Germinal center (tissue), 1 donor: ENCODE measurements at regions not wholly inside any gene's neighbourhood (a gene's known extent, or its start where the extent isn't known, plus 50 kb on each side); places are given as distances from the start of the nearest gene placed in this dataset.

Experiments used
- DNase-seq: peaks from one replicate; pipeline ENCODE4 v3.0.0; 2012; ENCODE audit warnings: mixed read lengths, low spot score

GRCh38 chr4:64581422-64581821 lies 172.2 kb upstream of the TECRL start:
- DNase-seq, result no peak

DNA sequence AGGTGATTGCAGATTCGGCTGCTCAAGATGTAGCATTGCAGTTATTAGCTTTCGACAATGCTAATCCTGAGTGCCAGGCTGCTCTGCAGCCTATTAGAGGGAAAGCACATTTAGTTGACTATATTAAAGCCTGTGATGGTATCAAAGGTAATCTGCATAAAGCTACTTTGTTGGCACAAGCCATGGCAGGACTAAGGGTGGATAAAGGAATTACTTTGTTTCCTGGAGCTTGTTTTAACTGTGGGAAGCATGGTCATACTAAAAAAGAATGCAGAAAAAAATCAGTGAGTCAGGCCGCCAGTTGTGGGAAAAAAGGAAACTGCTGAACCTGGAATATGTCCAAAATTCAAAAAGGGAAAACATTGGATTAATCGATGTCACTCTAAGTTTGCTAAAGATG lies 154.9 kb upstream of the TECRL start:
- DNase-seq, result no peak

- DNase-seq, result no peak
Observed at GRCh38 chr4:64559571-64559970, 150.3 kb upstream of the TECRL start.

DNA sequence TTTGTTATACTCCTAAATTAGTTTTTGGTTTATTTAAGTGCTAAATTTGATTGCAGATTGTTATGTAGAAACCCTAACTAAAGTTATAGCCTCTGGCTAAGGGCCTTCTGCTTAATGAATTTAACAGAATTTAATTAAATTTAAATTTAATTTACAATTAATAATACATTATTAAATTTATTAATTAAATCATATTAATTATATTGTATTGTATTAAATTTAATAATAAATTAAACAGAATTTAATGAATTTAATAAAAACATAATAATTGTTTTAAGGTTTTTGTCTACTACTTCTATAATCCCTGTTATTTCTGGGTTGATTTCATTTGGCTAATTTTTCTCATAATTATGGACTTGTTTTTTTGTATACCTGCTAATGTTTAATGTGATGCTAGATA lies 141.9 kb upstream of the TECRL start:
- no peak for DNase-seq

DNA sequence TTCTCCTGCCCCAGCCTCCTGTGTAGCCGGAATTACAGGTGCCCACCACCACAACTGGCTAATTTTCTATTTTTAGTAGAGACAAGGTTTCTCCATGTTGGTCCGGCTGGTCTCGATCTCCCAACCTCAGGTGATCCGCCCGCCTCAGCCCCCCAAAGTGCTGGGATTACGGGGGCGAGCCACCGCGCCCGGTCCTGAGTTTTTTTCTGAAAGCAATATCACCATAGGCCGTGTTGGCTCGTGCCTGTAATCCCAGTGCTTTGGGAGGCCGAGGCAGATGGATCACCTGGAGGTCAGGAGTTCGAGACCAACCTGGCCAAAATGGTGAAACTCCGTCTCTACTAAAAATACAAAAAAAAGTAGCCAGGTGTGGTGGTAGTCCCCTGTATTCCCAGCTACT lies 136.3 kb upstream of the TECRL start:
- DNase-seq, result no peak

DNA sequence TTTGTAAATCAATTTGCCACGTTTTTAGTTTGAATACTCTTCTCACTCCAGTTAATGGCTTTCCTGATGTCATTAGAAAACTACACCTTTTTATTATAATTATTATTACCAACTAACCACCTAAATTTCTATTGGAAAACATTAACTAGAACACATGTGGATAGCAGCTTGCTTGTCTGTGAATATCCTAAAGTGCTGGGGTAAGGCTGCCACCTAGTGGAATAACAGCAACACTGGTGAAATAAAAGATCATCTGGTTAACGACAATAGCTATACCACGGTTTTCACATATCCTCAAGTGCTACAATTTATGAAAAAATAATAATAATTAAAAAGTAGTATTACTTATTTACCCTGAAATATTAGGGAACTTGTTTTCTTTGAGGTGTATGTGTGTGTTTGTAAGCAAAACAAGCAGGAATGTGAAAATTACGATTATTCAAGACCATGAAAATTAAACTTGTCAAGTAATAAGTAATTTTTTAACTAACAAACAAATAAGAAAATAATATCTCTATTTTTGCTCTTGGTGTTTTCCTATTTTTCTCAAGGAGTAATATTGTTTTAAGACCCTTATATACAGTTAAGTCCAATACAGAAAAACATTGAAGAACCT lies 130.1 kb upstream of the TECRL start:
- peak; percentile 20 for DNase-seq

- DNase-seq, result no peak
Observed at GRCh38 chr4:64538219-64538618, 129.0 kb upstream of the TECRL start.

GRCh38 chr4:64533637-64534036 lies 124.4 kb upstream of the TECRL start:
- DNase-seq, result no peak

DNA sequence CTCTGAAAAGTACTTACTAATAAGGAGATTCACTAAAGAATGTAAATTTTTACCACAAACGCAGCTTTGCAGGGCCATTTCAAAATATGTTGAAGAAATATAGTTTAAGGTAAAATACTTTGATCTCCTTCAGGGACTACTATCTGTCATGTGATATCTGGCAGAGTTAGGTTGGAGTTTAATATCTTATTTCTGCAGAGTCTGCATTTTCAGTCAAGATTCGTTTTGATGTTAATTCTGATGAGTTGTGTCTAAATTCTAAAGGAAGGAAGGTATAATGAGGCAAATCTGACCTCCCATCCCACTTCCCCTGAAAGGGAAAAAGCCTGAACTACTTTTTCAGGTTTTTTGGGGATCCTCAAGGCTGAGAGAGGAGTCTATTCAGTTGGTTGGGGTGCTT lies 123.9 kb upstream of the TECRL start:
- no peak for DNase-seq

GRCh38 chr4:64520421-64520820 lies 111.2 kb upstream of the TECRL start:
- DNase-seq, result no peak

GRCh38 chr4:64518600-64518999 lies 109.3 kb upstream of the TECRL start:
- DNase-seq, result no peak

GRCh38 chr4:64516176-64516575 lies 106.9 kb upstream of the TECRL start:
- DNase-seq, result no peak

DNA sequence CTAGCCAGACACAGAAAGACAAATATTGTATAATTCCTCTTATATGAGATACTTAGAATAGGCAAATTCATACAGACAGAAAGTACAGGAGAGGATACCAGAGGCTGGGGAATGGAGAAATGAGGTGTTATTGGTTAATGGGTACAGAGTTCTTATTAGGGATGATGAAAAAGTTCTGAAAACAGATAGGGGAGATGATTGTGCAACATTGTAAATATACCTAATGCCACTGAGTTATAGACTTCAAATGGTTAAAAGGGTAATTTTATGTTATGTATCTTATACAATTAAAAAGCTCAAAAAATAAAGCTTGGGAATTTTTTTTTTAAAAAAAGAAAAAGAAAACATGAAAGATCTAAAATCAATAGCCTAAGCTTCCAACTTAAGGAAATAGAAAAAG lies 98.8 kb upstream of the TECRL start:
- DNase-seq, result no peak

- no peak for DNase-seq
Observed at GRCh38 chr4:64503945-64504675, 94.9 kb upstream of the TECRL start.

DNA sequence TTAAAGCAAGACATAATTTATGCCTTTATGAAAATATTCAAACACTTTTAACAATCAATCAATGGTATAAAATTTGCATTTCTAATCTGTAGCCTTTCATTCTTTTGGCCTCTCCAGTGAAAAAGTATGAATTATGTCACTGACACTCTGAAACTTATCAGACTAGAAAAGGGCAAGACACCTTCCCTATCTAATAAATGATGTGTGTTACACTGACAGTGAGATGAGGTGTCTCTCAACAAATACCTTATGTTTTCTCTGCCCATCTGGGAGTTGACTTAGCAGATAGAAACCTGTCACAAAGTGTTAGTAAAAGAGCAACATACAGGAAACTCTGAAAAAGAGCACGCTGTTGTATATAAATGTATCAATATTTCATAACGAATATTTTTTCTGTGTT lies 94.2 kb upstream of the TECRL start:
- no peak for DNase-seq

DNA sequence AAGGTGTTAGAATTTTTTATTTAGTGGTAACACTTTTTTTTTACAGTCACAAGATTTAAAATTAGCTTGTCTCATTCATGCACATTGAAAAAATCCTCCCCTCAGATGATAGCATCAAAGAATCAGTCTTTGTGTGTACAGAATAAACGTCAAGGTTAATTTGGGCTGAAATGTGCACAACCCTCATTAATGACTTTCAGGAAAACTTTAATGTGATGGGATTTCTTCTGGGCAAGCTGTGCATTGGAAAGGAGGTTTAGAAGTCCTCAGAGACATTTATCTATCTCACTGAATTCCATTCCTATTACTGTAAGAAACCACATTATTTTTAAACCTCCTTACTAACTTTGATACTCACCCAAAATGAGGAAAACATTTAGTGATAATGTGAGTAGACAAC lies 88.2 kb upstream of the TECRL start:
- no peak for DNase-seq

DNA sequence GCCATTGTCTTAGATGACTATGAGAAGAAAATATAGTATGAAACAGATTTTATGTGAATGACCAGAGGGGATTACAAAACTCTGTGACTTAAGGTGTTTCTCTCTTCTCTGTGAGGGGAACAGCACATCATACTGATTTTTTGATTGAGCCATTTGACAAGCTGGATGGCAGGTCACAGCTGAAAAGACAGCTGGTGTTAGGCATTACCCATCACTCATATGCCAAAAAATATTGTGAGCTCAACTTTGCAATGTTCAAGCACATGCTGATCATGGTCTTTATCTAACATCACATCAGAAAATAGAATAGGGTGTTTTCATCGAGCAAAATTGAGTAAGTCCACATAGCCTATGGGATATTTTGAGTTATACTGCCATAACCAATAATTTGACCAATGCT lies 86.7 kb upstream of the TECRL start:
- DNase-seq, result no peak

DNA sequence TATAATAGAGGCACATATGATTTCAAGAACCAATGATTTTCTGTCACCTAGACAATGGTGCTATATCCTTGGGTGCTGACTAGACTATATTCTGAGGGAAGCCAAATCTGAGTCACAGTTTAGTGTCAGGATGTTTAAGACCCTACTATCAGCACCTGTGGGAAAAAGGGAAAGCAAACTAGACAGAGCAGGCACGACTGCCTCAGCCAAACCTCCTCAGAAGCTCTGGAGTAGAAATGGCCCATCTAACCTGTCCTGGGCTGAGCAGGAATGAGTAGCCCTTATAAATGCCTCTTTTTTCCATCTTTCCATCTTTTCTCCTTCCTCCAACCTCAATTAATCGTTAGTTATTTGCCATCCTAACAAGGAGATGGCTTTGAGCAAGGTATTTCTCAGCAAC lies 80.4 kb upstream of the TECRL start:
- no peak for DNase-seq

GRCh38 chr4:64479338-64479737 lies 70.1 kb upstream of the TECRL start:
- no peak for DNase-seq

DNA sequence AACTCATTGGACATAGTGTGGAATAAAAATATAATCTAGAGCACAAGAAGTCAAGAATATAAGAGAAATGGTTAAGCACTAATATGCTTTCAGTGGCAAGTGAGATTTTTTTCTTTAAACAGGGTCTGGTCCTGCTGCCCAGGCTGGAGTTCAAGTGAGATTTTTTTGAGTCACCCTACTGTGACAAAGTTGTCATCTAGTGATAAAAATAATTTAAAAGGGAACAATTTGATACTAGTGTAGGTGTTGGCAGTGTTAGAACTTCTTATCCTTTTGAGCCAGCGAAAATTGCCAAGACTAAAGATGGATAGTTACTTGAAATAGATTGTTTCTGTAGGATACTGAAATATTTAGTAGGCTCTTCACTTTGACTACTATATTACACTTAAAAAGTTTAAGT lies 67.9 kb upstream of the TECRL start:
- DNase-seq, result no peak

- DNase-seq, result no peak
Observed at GRCh38 chr4:64465263-64465662, 56.0 kb upstream of the TECRL start.

GRCh38 chr4:64464581-64464980 lies 55.3 kb upstream of the TECRL start:
- DNase-seq, result no peak
